ENCODE measurements at regions not wholly inside any gene's neighbourhood (a gene's known extent, or its start where the extent isn't known, plus 50 kb on each side); places are given as distances from the start of the nearest gene placed in this dataset.

DNA sequence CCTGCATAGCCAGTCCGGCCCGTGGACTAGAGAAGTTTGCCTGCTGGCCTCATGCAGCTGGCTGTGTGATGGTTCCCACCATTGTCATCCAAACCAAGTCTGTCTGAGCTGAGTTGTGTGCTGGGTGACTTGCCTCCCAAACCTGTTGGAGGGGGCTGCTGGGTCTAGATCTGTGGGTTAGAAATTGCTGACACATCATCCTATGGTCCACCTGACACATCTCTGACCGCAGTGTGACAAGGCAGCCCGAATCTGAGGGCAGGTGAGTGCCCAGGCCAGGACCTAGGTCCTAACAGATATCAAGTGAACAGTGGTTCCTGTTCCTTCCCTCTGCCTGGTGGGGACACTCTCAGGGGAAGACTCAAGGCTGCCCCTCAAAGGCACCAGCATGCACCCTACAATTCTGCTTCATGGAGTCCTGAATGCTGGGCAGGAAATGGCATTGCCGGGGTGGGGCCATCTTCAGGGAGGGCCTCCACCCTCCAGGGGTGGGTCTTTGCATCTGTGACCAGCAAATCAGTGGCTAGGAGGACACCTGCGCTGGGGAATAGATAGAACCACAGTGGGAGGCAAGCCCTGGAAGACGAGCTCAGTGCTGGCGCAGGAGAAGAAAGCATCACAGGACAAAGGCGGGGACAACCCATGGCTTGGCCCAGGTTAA lies 117.9 kb upstream of the ID2 start:
- TF ChIP-seq, protein P1, sequence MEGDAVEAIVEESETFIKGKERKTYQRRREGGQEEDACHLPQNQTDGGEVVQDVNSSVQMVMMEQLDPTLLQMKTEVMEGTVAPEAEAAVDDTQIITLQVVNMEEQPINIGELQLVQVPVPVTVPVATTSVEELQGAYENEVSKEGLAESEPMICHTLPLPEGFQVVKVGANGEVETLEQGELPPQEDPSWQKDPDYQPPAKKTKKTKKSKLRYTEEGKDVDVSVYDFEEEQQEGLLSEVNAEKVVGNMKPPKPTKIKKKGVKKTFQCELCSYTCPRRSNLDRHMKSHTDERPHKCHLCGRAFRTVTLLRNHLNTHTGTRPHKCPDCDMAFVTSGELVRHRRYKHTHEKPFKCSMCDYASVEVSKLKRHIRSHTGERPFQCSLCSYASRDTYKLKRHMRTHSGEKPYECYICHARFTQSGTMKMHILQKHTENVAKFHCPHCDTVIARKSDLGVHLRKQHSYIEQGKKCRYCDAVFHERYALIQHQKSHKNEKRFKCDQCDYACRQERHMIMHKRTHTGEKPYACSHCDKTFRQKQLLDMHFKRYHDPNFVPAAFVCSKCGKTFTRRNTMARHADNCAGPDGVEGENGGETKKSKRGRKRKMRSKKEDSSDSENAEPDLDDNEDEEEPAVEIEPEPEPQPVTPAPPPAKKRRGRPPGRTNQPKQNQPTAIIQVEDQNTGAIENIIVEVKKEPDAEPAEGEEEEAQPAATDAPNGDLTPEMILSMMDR (IDR thresholded peaks at IDR 0.05), result no peak
- no peak for TF ChIP-seq POLR2A (IDR thresholded peaks at IDR 0.05)

All from heart left ventricle (tissue), 13 donors.